ENCODE measurements at regions not wholly inside any gene's neighbourhood (a gene's known extent, or its start where the extent isn't known, plus 50 kb on each side); places are given as distances from the start of the nearest gene placed in this dataset.

- no peak for DNase-seq (ENCODE audit: low read depth, low spot score)
Measured at GRCh38 chr1:55427606-55428005, 212.4 kb upstream of the USP24 start.

GRCh38 chr1:55426619-55427018, 211.5 kb upstream of the USP24 start:
- DNase-seq (ENCODE audit: low read depth, low spot score) = no peak

- DNase-seq (ENCODE audit: low read depth, low spot score) = no peak
Measured at GRCh38 chr1:55426156-55426555, 211.0 kb upstream of the USP24 start.

GRCh38 chr1:55425310-55425930, 210.3 kb upstream of the USP24 start:
- DNase-seq (ENCODE audit: low read depth, low spot score) = no peak

DNA sequence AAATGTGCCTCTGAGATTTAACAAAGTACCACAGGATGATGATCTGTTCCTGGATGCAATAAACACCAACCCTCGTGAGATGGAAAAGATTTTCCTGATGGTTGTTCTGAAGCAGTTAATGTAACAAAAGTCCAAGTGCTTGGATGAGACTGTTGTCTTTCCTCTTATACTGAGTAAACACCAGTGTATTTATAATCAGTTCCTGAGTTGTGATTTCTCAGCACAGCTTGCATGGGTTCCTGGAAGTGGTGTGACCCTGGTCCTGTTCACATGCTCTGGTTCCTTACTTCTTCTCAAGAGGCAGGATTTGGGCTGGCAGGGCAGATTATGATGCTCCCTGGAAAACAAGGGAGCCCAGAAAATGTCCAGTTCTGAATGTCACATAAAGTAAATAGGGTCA, 208.2 kb upstream of the USP24 start:
- DNase-seq (ENCODE audit: low read depth, low spot score) = no peak

DNA sequence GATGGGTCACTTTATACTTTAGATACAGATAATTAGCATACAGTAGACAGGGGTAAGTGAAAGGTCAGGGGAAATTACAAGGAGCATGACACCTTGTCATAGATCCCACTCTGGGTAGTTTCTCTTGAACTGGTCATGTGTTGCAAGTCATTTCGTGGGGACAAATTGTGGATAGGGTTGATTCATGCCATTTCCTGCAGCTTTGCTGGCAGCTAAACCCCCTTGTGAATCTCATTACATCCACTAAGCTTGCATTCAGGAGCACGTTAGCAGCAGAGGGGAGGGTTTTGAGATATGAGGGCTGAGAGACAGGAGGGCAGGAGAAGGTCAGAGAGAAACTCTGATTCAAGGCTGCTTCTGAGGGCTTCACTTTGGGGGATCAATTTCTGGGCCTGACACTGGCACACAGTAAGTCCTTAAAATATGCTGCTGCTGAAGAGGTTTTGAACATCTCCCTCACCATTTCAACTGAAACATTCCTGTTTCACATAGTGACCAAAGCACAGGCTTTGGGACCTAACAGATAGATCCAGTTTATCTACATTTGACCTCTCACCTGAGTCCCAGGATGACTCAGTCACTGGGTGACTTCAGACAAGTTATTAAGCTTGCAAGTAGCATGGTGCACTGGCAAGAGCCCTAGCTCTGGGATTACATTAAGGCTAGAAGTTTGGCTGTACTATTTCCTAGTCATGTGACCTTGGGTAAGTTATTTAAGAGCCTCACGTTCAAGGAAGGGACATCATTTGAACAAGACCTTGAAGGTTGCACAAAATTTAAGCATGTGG, 206.0 kb upstream of the USP24 start:
- DNase-seq (ENCODE audit: low read depth, low spot score) = no peak

GRCh38 chr1:55420026-55420425, 204.9 kb upstream of the USP24 start:
- DNase-seq (ENCODE audit: low read depth, low spot score) = no peak

- no peak for DNase-seq (ENCODE audit: low read depth, low spot score)
Measured at GRCh38 chr1:55418208-55419000, 203.2 kb upstream of the USP24 start.

DNA sequence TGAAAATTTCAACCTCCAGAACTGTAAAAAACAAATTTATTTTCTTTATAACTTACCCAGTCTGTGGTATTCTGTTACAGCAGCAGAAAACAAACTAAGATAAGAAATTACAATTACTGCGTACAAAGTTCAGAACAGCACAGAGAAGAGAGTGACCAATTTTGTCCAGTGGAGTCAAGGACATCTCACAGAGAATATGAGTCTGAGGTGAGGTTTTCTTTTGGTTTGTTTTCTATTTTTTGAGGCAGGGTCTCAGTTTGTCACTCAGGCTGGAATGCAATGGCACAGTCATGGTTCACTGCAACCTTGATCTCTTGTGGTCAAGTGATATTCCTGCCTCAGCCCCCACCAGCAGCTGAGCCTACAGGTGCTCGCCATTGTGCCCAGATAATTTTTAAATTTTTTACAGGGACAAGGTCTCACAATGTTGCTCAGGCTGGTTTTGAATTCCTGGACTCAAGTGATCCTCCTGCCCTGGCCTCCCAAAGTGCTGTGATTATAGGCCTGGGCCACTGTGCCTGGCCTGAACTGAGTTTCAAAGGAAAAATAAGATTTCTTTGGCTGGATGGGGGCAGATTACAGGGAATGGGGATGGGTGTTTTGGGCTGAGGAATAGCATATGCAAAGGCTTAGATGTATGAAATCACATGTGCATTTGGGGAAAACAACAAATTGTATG, 201.1 kb upstream of the USP24 start:
- DNase-seq (ENCODE audit: low read depth, low spot score) = no peak

GRCh38 chr1:55413286-55413685, 198.1 kb upstream of the USP24 start:
- DNase-seq (ENCODE audit: low read depth, low spot score) = no peak

- no peak for DNase-seq (ENCODE audit: low read depth, low spot score)
Measured at GRCh38 chr1:55412060-55412459, 196.9 kb upstream of the USP24 start.

- DNase-seq (ENCODE audit: low read depth, low spot score) = no peak
Measured at GRCh38 chr1:55402671-55403464, 187.7 kb upstream of the USP24 start.

GRCh38 chr1:55402142-55402541, 187.0 kb upstream of the USP24 start:
- no peak for DNase-seq (ENCODE audit: low read depth, low spot score)

DNA sequence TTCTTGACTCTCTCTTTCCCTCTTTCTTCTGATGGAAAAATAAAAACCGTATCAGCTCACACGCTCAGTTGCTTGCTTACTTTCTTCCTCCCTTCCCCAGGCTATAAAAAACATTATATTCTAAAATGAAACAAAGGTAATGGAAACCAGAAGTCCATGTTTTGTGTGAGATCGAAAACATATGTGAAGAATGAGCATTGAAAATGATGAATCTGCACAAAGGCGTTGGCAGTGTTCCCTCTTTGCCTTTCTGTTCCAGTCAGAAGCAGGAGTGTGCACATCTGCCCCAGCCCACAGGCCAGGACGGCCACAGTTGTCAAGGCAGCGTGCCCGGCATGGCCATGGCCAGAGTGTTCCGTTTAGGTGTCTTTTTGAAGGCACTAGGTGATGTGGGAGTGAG, 185.3 kb upstream of the USP24 start:
- DNase-seq (ENCODE audit: low read depth, low spot score) = no peak

- DNase-seq (ENCODE audit: low read depth, low spot score) = no peak
Measured at GRCh38 chr1:55399346-55399745, 184.2 kb upstream of the USP24 start.

DNA sequence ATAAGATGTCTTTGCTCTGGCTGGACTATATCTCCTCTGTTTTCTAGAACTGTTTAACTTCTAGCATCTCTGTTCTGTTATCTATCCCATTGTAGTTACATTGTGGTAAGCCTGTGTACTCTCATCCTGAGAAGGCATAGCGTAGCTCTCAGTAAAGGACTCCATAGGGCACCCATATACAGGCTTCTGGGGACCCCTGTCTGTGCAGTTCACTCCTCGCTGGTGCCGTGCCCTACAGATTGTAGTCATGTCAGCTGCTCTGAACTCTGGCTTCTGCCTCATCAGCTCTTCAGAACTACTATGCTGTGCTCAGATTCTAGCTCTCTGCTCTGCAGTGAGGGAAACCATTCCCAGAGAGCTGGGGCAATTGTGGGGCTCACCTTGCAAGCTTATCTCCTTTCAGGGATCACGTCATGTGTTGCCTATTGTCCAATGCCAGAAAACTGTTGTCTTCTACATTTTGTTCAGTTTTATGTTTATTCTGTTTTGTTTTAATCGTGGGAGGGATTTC, 181.3 kb upstream of the USP24 start:
- no peak for DNase-seq (ENCODE audit: low read depth, low spot score)

DNA sequence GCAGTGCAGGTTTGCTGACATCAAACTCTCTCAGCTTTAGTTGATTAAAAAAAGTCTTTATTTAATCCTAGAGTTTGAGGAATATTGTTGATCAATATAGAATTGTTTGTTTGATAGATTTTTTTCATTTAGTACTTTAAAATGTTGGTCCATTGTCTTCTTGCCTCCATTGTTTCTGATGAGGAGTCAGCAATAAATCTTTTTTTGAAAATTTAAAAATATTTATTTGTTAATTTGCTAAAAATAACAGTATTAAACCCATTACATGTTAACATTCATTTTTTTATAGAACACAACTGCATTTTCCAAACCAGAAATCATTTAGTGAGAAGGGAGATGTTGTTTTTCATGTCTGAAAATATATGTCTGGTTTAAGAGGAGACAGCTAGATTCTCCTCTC, 173.8 kb upstream of the USP24 start:
- DNase-seq (ENCODE audit: low read depth, low spot score) = no peak

GRCh38 chr1:55387145-55387544, 172.0 kb upstream of the USP24 start:
- no peak for DNase-seq (ENCODE audit: low read depth, low spot score)

GRCh38 chr1:55386456-55386855, 171.3 kb upstream of the USP24 start:
- no peak for DNase-seq (ENCODE audit: low read depth, low spot score)

DNA sequence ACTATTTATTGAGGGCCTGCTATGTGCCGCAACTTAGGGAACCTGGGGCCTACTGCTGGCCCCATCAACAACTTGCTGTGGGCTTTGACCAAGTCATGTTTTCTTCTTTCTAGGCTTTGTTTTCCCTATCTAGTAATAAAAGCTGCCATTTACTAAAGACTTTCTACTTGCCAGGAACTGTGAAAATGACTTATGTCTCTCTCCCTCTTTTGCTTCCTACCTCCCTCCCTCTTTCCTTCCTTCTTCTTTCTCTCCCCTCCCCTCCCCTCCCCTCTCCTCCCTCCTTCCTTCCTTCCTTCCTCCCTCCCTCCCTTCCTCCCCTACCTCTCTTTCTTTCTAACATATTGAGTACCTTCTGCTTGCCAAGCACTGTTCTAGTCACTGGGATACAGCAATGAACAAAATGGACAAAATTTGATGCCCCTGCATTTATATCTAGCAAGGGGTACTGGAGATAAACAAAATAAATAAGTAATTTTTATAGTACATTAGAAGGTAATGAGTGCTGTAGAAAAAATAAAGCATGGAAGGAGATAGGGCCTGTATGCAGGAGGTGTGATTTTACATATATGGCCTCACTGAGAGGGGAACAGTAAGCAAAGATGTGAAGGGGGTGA, 170.3 kb upstream of the USP24 start:
- DNase-seq (ENCODE audit: low read depth, low spot score) = no peak

Measured in pulmonary artery endothelial cell (primary cell).